OCI-LY7 (cell line): ENCODE measurements at regions not wholly inside any gene's neighbourhood (a gene's known extent, or its start where the extent isn't known, plus 50 kb on each side); places are given as distances from the start of the nearest gene placed in this dataset.

ENCODE experiments used
- EZH2phosphoT487 ChIP-seq: fragments of 200-600 bp; sonication (generic); IDR thresholded peaks from 2 replicates; pipeline ENCODE4 v1.6.1; 2018; ENCODE audit warnings: low read depth, borderline replicate concordance, mild to moderate bottlenecking, mixed run types, antibody characterized with exemption, low read length, moderate library complexity, mixed read lengths
- TF ChIP-seq, protein P1 (sequence below): fragments of 200-600 bp; sonication (generic); conservative IDR thresholded peaks from 2 replicates; pipeline ENCODE4 v1.5.1; 2014; ENCODE audit warnings: mild to moderate bottlenecking, antibody characterized with exemption, low read length, moderate library complexity, mixed read lengths

GRCh38 chr2:5070257-5070656 is 621.9 kb upstream of the SOX11 start:
- TF ChIP-seq, protein P1, sequence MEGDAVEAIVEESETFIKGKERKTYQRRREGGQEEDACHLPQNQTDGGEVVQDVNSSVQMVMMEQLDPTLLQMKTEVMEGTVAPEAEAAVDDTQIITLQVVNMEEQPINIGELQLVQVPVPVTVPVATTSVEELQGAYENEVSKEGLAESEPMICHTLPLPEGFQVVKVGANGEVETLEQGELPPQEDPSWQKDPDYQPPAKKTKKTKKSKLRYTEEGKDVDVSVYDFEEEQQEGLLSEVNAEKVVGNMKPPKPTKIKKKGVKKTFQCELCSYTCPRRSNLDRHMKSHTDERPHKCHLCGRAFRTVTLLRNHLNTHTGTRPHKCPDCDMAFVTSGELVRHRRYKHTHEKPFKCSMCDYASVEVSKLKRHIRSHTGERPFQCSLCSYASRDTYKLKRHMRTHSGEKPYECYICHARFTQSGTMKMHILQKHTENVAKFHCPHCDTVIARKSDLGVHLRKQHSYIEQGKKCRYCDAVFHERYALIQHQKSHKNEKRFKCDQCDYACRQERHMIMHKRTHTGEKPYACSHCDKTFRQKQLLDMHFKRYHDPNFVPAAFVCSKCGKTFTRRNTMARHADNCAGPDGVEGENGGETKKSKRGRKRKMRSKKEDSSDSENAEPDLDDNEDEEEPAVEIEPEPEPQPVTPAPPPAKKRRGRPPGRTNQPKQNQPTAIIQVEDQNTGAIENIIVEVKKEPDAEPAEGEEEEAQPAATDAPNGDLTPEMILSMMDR = no peak
- no peak for TF ChIP-seq EZH2phosphoT487
